H9 (cell line): ENCODE measurements at regions not wholly inside any gene's neighbourhood (a gene's known extent, or its start where the extent isn't known, plus 50 kb on each side); places are given as distances from the start of the nearest gene placed in this dataset.

ENCODE experiments used
- DNase-seq: peaks from one replicate; pipeline ENCODE4 v3.0.0-alpha.2; 2017
- H2AFZ ChIP-seq: one replicate; pipeline ENCODE4 v1.6.1; 2013; ENCODE audit warnings: mild to moderate bottlenecking, low read length, control low read depth, moderate library complexity
- H2AK5ac ChIP-seq: 2 replicates; pipeline ENCODE4 v1.6.1; 2013; ENCODE audit warnings: low read length, control low read depth, mixed read lengths; ENCODE audit not compliant: insufficient read length
- H2BK120ac ChIP-seq: one replicate; pipeline ENCODE4 v1.6.1; 2013; ENCODE audit warnings: low read depth, mild to moderate bottlenecking, low read length, control low read depth, inconsistent platforms; ENCODE audit not compliant: poor library complexity, severe bottlenecking
- H2BK12ac ChIP-seq: 2 replicates; pipeline ENCODE4 v1.6.1; 2013; ENCODE audit warnings: low read length, control low read depth, mixed read lengths, low read depth; ENCODE audit not compliant: insufficient read length
- H2BK15ac ChIP-seq: 2 replicates; pipeline ENCODE4 v1.6.1; 2013; ENCODE audit warnings: low read depth, low read length, control low read depth
- H2BK20ac ChIP-seq: one replicate; pipeline ENCODE4 v1.6.1; 2013; ENCODE audit warnings: low read depth, mild to moderate bottlenecking, low read length, control low read depth, inconsistent platforms; ENCODE audit not compliant: poor library complexity, severe bottlenecking
- H2BK5ac ChIP-seq: 2 replicates; pipeline ENCODE4 v1.6.1; 2013; ENCODE audit warnings: low read length, control low read depth, mixed read lengths; ENCODE audit not compliant: insufficient read length
- H3K14ac ChIP-seq: 2 replicates; pipeline ENCODE4 v1.6.1; 2013; ENCODE audit warnings: low read length, control low read depth; ENCODE audit not compliant: insufficient read depth
- H3K18ac ChIP-seq: 2 replicates; pipeline ENCODE4 v1.6.1; 2013; ENCODE audit warnings: low read depth, mild to moderate bottlenecking, mixed read lengths, low read length, control low read depth; ENCODE audit not compliant: insufficient read length
- H3K23ac ChIP-seq: 2 replicates; pipeline ENCODE4 v1.6.1; 2013; ENCODE audit warnings: low read length, control low read depth, mixed read lengths, low read depth; ENCODE audit not compliant: insufficient read length
- H3K23me2 ChIP-seq: 2 replicates; pipeline ENCODE4 v1.6.1; 2013; ENCODE audit warnings: low read depth, mild to moderate bottlenecking, mixed read lengths, low read length, control low read depth; ENCODE audit not compliant: insufficient read length, poor library complexity, severe bottlenecking
- H3K27ac ChIP-seq: 2 replicates; pipeline ENCODE4 v1.5.1; 2013; ENCODE audit warnings: low read length, control low read depth, mixed read lengths, low read depth; ENCODE audit not compliant: insufficient read length
- H3K27me3 ChIP-seq: 2 replicates; pipeline ENCODE4 v1.6.1; 2013; ENCODE audit warnings: low read length, control low read depth, inconsistent platforms; ENCODE audit not compliant: insufficient read depth
- H3K4ac ChIP-seq: 2 replicates; pipeline ENCODE4 v1.6.1; 2013; ENCODE audit warnings: low read depth, mild to moderate bottlenecking, control low read depth, inconsistent platforms, low read length, moderate library complexity
- H3K4me1 ChIP-seq: 2 replicates; pipeline ENCODE4 v1.6.1; 2013; ENCODE audit warnings: low read length, control low read depth, inconsistent platforms; ENCODE audit not compliant: insufficient read depth
- H3K4me2 ChIP-seq: 2 replicates; pipeline ENCODE4 v1.6.1; 2013; ENCODE audit warnings: low read length, control low read depth, mixed read lengths; ENCODE audit not compliant: insufficient read length, insufficient read depth
- H3K56ac ChIP-seq: 2 replicates; pipeline ENCODE4 v1.6.1; 2013; ENCODE audit warnings: low read depth, mild to moderate bottlenecking, mixed read lengths, low read length, control low read depth; ENCODE audit not compliant: insufficient read length
- H3K79me1 ChIP-seq: 2 replicates; pipeline ENCODE4 v1.6.1; 2013; ENCODE audit warnings: low read depth, mild to moderate bottlenecking, moderate library complexity, low read length, control low read depth, inconsistent platforms; ENCODE audit not compliant: insufficient read depth, poor library complexity, severe bottlenecking
- H3K79me2 ChIP-seq: 2 replicates; pipeline ENCODE4 v1.6.1; 2013; ENCODE audit warnings: low read length, control low read depth, inconsistent platforms; ENCODE audit not compliant: insufficient read depth
- H3K9ac ChIP-seq: 2 replicates; pipeline ENCODE4 v1.6.1; 2013; ENCODE audit warnings: low read length, control low read depth, mixed read lengths; ENCODE audit not compliant: insufficient read length; ENCODE audit errors: extremely low read depth
- H3K9me3 ChIP-seq: one replicate; pipeline ENCODE4 v1.6.1; 2013; ENCODE audit warnings: low read depth, low read length, inconsistent platforms; ENCODE audit not compliant: control insufficient read depth
- H3T11ph ChIP-seq: one replicate; pipeline ENCODE4 v1.6.1; 2013; ENCODE audit warnings: mild to moderate bottlenecking, low read length, control low read depth, inconsistent platforms
- H4K20me1 ChIP-seq: one replicate; pipeline ENCODE4 v1.6.1; 2013; ENCODE audit not compliant: control insufficient read depth, insufficient read length, insufficient read depth
- H4K5ac ChIP-seq: 2 replicates; pipeline ENCODE4 v1.6.1; 2013; ENCODE audit warnings: low read depth, mild to moderate bottlenecking, mixed read lengths, low read length, control low read depth; ENCODE audit not compliant: insufficient read length
- H4K8ac ChIP-seq: replicated peaks from 2 replicates; pipeline ENCODE4 v1.6.1; 2013; ENCODE audit warnings: low read length, control low read depth, mixed read lengths, low read depth; ENCODE audit not compliant: insufficient read length
- H4K91ac ChIP-seq: 2 replicates; pipeline ENCODE4 v1.6.1; 2013; ENCODE audit warnings: low read depth, mild to moderate bottlenecking, moderate library complexity, mixed read lengths, low read length, control low read depth; ENCODE audit not compliant: insufficient read length
- H3K27ac Mint-ChIP-seq, 3 experiments: 2 replicates in 2 of 3; 3 replicates in 1 of 3; pipeline ENCODE4 v1.8.0; 2020 to 2021; ENCODE audit warnings: mixed read lengths in 3 of 3, mild to moderate bottlenecking in 1 of 3, moderate library complexity in 1 of 3
- H3K27me3 Mint-ChIP-seq: 2 replicates; pipeline ENCODE4 v1.8.0; 2021; ENCODE audit warnings: low read depth, mild to moderate bottlenecking, moderate library complexity, mixed read lengths
- H3K36me3 Mint-ChIP-seq, 3 experiments: 2 replicates in 2 of 3; 3 replicates in 1 of 3; pipeline ENCODE4 v1.8.0; 2020 to 2021; ENCODE audit warnings: low read depth in 3 of 3, mixed read lengths in 3 of 3; ENCODE audit not compliant: insufficient read depth in 1 of 3
- H3K4me1 Mint-ChIP-seq, 2 experiments: 2 replicates each; pipeline ENCODE4 v1.8.0; 2020; ENCODE audit warnings: mixed read lengths in 2 of 2
- H3K4me3 Mint-ChIP-seq, 2 experiments: 2 replicates in 1 of 2; 3 replicates in 1 of 2; pipeline ENCODE4 v1.8.0; 2020 to 2021; ENCODE audit warnings: mild to moderate bottlenecking in 2 of 2, mixed read lengths in 2 of 2, moderate library complexity in 1 of 2
- H3K9me3 Mint-ChIP-seq, 2 experiments: 2 replicates in 1 of 2; 3 replicates in 1 of 2; pipeline ENCODE4 v1.8.0; 2020; ENCODE audit warnings: mild to moderate bottlenecking in 2 of 2, mixed read lengths in 2 of 2, moderate library complexity in 1 of 2
- WGBS: extraction: QIAGEN DNeasy Blood & Tissue Kit; methylation state at CpG from one replicate; pipeline ENCODE4 v1.1.7; 2013; ENCODE audit warnings: missing lambda C conversion rate, low lambda C conversion rate, mixed read lengths; ENCODE audit not compliant: insufficient read length; ENCODE audit errors: extremely low coverage; 5-methylcytosine and 5-hydroxymethylcytosine counted together
- TF ChIP-seq, protein P1 (sequence below): fragments of 200-600 bp; sonication (generic); conservative IDR thresholded peaks from 3 replicates; pipeline ENCODE4 v1.8.0; 2021; ENCODE audit warnings: antibody characterized with exemption, mild to moderate bottlenecking

GRCh38 chr1:219433496-219434131, 179.3 kb downstream of the ZC3H11B start:
- no peak for DNase-seq
- H3K4me2 ChIP-seq = no peak overlapping the region
- WGBS = no CpG with 5 or more reads among the region's 6 CpGs

More at GRCh38 chr1:219433496-219434131, 179.3 kb downstream of the ZC3H11B start:
- H3K4me3 Mint-ChIP-seq = no peak overlapping the region; a peak in 1 of 5 replicates
- H3K79me1 ChIP-seq = no peaks in the 10 kb centered on the region
- no peak overlapping the region for H2AFZ ChIP-seq
- no peak overlapping the region for H2BK12ac ChIP-seq
- no peak overlapping the region for H4K8ac ChIP-seq
- no peak overlapping the region for H3T11ph ChIP-seq
- H2BK5ac ChIP-seq = no peak overlapping the region
- no peak overlapping the region for H3K27ac ChIP-seq
- no peak overlapping the region for H3K56ac ChIP-seq
- H3K27me3 Mint-ChIP-seq = no peaks in the 10 kb centered on the region
- H4K5ac ChIP-seq = no peak overlapping the region
- H3K4me1 Mint-ChIP-seq = peaks cover 26 to 27% of the 10 kb centered on the region in 2 experiments
- TF ChIP-seq, protein P1, sequence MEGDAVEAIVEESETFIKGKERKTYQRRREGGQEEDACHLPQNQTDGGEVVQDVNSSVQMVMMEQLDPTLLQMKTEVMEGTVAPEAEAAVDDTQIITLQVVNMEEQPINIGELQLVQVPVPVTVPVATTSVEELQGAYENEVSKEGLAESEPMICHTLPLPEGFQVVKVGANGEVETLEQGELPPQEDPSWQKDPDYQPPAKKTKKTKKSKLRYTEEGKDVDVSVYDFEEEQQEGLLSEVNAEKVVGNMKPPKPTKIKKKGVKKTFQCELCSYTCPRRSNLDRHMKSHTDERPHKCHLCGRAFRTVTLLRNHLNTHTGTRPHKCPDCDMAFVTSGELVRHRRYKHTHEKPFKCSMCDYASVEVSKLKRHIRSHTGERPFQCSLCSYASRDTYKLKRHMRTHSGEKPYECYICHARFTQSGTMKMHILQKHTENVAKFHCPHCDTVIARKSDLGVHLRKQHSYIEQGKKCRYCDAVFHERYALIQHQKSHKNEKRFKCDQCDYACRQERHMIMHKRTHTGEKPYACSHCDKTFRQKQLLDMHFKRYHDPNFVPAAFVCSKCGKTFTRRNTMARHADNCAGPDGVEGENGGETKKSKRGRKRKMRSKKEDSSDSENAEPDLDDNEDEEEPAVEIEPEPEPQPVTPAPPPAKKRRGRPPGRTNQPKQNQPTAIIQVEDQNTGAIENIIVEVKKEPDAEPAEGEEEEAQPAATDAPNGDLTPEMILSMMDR = no peak
- no peak overlapping the region for H2BK15ac ChIP-seq
- no peaks in the 10 kb centered on the region for H3K27me3 ChIP-seq
- no peaks in the 10 kb centered on the region for H3K36me3 Mint-ChIP-seq
- H3K4me1 ChIP-seq = peaks cover 4% of the 10 kb centered on the region; the same call in 1 of the 2 replicates
- H3K23me2 ChIP-seq = no peaks in the 10 kb centered on the region
- no peak overlapping the region for H3K18ac ChIP-seq
- H3K4ac ChIP-seq = no peak overlapping the region
- no peaks in the 10 kb centered on the region for H3K79me2 ChIP-seq
- H3K9me3 Mint-ChIP-seq = no peaks in the 10 kb centered on the region
- no peak overlapping the region for H2BK20ac ChIP-seq
- H3K27ac Mint-ChIP-seq = no peak overlapping the region
- H2AK5ac ChIP-seq = no peak overlapping the region
- H3K23ac ChIP-seq = no peak overlapping the region
- no peaks in the 10 kb centered on the region for H3K9me3 ChIP-seq
- H4K20me1 ChIP-seq = no peaks in the 10 kb centered on the region
- H3K9ac ChIP-seq = no peak overlapping the region
- H4K91ac ChIP-seq = no peak overlapping the region
- no peak overlapping the region for H3K14ac ChIP-seq
- no peak overlapping the region for H2BK120ac ChIP-seq
